Stomach (tissue), 8 donors: ENCODE measurements at regions not wholly inside any gene's neighbourhood (a gene's known extent, or its start where the extent isn't known, plus 50 kb on each side); places are given as distances from the start of the nearest gene placed in this dataset.
"Not testable (repeated sequence)": the region's sequence is repeated elsewhere in the genome, so short reads cannot be mapped to it uniquely, and the experiment has no call there.

Experiments used
- DNase-seq, 2 donors: peaks; one replicate each; pipeline versions ENCODE4 v3.0.0 to v3.0.0-alpha.2; 2013 to 2019
- H3K27ac ChIP-seq, 5 donors: fragments of 200-600 bp in 4 of 5; sonication (generic) in 4 of 5; one replicate each; pipeline ENCODE4 v1.5.1; 2013 to 2019; ENCODE audit warnings: mild to moderate bottlenecking in 1 of 5, moderate library complexity in 1 of 5
- H3K27me3 ChIP-seq, 3 donors: fragments of 200-600 bp; sonication (generic); one replicate each; pipeline ENCODE4 v1.5.1; 2017 to 2019; ENCODE audit warnings: mixed run types in 1 of 3
- H3K36me3 ChIP-seq, 4 donors: fragments of 200-600 bp; sonication (generic); 1 replicate in 3 of 4; 2 replicates in 1 of 4; pipeline ENCODE4 v1.5.1; 2016 to 2019
- H3K4me1 ChIP-seq, 4 donors: fragments of 200-600 bp; sonication (generic); one replicate each; pipeline ENCODE4 v1.5.1; 2016 to 2019
- H3K4me3 ChIP-seq, 4 donors: fragments of 200-600 bp; sonication (generic) in 3 of 4; one replicate each; pipeline ENCODE4 v1.5.1; 2016 to 2019; ENCODE audit warnings: mild to moderate bottlenecking in 1 of 4
- H3K9me3 ChIP-seq, 4 donors: fragments of 200-600 bp; sonication (generic); one replicate each; pipeline ENCODE4 v1.5.1; 2016 to 2019
- EP300 ChIP-seq: sonication (generic); formaldehyde crosslinking; IDR thresholded peaks from one replicate; pipeline ENCODE4 v1.6.1; 2017; ENCODE audit warnings: antibody characterized with exemption
- POLR2A ChIP-seq, 4 donors: fragments of 450-650 bp; IDR thresholded peaks; one replicate each; pipeline ENCODE4 v1.6.1; 2016; ENCODE audit warnings: antibody characterized with exemption in 4 of 4, control low read depth in 2 of 4, mild to moderate bottlenecking in 1 of 4, moderate library complexity in 1 of 4
- POLR2AphosphoS5 ChIP-seq, 3 donors: sonication (generic); formaldehyde crosslinking; IDR thresholded peaks; one replicate each; pipeline ENCODE4 v1.6.1; 2016; ENCODE audit warnings: antibody characterized with exemption in 3 of 3
- WGBS, 5 donors: extraction: QIAGEN DNeasy Blood & Tissue Kit in 3 of 5; methylation state at CpG; one replicate each; pipeline versions ENCODE4 v1.1.5 to v1.1.7; 2013 to 2018; 5-methylcytosine and 5-hydroxymethylcytosine counted together
- intact Hi-C: fragments of 100-400 bp; cut with DNase I; formaldehyde crosslinking; loops from one replicate; pipeline ENCODE4 v1.15.1; 2023; ENCODE audit warnings: low total_unique reads
- TF ChIP-seq, protein P1 (sequence below), 7 experiments: fragments of 450-650 bp in 4 of 7; fragments of 200-600 bp in 3 of 7; sonication (generic) in 3 of 7; IDR thresholded peaks; one replicate each; pipeline ENCODE4 v1.5.1; 2016 to 2019; ENCODE audit warnings: antibody characterized with exemption in 7 of 7, control low read depth in 2 of 7, mild to moderate bottlenecking in 1 of 7
- donor health status: healthy with polysubstance abuse.
- donor health status: Bipolar disorder and iron deficiency.
- donor health status: healthy.

DNA sequence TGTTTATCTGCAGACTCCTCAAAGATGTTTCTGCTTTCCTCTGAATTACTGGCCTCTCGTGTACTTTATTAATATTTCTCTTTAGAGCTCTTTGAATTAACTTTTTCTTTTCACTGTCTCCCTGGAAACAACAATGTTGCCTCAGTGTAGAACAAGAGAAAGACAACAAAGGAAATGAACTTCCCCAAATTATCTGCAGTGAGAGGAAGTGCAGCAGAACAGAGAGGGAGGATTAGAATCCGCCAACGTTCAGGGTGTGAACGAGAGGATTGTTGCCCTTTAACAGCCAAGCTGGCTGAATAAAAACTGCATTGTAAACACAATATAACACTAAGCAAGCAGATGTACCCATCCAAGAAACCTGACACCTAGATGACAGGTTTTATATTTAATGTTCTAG, 375.9 kb downstream of the GALC start:
- Histone ChIP-seq H3K4me3 (no peak overlapping the region), H3K9me3 (peaks cover 5 to 13% (median 10%) of the 10 kb centered on the region in 4 donors), H3K27me3 (no peaks in the 10 kb centered on the region), H3K27ac (no peak overlapping the region), H3K36me3 (no peaks in the 10 kb centered on the region), H3K4me1 (peaks cover 0 to 5% (median 0%) of the 10 kb centered on the region in 4 donors)
- intact Hi-C loops: no loop called here
- TF ChIP-seq, protein P1, sequence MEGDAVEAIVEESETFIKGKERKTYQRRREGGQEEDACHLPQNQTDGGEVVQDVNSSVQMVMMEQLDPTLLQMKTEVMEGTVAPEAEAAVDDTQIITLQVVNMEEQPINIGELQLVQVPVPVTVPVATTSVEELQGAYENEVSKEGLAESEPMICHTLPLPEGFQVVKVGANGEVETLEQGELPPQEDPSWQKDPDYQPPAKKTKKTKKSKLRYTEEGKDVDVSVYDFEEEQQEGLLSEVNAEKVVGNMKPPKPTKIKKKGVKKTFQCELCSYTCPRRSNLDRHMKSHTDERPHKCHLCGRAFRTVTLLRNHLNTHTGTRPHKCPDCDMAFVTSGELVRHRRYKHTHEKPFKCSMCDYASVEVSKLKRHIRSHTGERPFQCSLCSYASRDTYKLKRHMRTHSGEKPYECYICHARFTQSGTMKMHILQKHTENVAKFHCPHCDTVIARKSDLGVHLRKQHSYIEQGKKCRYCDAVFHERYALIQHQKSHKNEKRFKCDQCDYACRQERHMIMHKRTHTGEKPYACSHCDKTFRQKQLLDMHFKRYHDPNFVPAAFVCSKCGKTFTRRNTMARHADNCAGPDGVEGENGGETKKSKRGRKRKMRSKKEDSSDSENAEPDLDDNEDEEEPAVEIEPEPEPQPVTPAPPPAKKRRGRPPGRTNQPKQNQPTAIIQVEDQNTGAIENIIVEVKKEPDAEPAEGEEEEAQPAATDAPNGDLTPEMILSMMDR (IDR thresholded peaks at IDR 0.05): no peak
- TF ChIP-seq POLR2A (IDR thresholded peaks at IDR 0.05) (no peak), POLR2AphosphoS5 (IDR thresholded peaks at IDR 0.05) (no peak), EP300 (no peak)
- 40 to 46% (median 45%) methylated on average over 4 of the region's 4 CpGs for WGBS, 5 donors
- no peak for DNase-seq

DNA sequence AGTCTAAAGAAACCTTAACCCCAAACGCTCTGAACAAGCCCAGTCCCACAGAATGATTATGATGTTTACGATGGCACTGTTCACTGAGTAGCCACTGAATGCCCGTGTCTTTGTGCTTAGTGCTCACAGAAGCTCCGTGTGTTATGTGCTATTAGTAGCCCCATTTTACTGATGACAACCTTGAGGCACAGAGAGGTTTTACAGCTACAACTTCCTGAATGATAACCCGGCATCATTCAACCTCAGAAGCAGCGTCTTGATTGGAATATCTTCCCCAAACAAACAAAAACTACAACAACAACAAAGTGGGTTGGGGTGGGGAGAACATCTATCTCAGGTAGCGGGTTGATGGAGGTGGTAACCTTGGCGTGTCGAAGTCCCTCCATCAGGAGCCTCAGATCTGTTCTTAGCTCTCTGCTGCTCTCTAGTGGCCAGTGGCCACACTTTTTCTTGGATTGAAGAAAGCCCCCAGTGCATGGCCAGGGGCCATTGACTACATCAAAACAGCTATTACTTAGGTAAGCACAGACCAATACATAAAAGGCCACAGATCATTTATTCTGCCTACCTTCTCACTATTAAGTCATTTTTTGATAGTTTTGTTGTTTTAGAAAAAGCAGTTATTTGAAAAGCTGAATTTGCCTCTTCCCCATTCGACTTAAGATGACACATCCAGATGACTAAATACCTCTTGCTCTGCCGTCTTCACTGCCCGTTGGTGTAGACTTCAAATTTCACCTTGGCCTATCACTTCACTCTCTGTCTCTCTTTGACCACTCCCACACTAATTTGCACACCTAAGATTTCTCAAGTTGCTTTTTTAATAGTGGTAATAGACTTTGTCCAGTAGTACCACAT, 376.9 kb downstream of the GALC start:
- H3K27me3 ChIP-seq: no peaks in the 10 kb centered on the region
- no peak for TF ChIP-seq POLR2AphosphoS5 (IDR thresholded peaks at IDR 0.05)
- TF ChIP-seq, protein P1 (IDR thresholded peaks at IDR 0.05): peak in 5 of 7 experiments; percentile 37 to 67 (median 64)
- no peak overlapping the region for H3K4me3 ChIP-seq
- H3K36me3 ChIP-seq: no peaks in the 10 kb centered on the region
- peak; percentile 70 to 79 for DNase-seq
- peaks cover 0 to 5% (median 0%) of the 10 kb centered on the region in 4 donors for H3K4me1 ChIP-seq
- WGBS, 5 donors: 40 to 52% (median 46%) methylated on average over 12 of the region's 12 CpGs
- intact Hi-C loops: no loop called here
- peaks cover 1 to 6% (median 3%) of the 10 kb centered on the region in 4 donors for H3K9me3 ChIP-seq
- no peak overlapping the region for H3K27ac ChIP-seq

DNA sequence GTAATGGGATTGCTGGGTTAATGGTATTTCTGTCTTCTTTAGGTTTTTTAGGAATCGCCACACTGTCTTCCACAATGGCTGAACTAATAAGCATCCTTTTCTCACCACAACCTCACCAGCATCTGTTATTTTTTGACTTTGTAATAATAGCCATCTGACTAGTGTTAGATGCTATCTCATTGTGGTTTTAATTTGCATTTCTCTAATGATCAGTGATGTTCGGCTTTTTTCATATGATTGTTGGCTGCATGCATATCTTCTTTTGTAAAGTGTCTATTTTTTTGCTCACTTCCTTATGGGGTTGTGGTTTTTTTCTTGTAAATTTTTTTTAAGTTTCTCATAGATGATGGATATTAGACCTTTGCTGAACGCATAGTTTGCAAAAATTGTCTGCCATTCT, 377.9 kb downstream of the GALC start:
- no peak overlapping the region for H3K27ac ChIP-seq
- H3K9me3 ChIP-seq: no peaks in the 10 kb centered on the region
- no peaks in the 10 kb centered on the region for H3K36me3 ChIP-seq
- H3K4me1 ChIP-seq: peaks cover 0 to 5% (median 0%) of the 10 kb centered on the region in 4 donors
- no peaks in the 10 kb centered on the region for H3K27me3 ChIP-seq
- DNase-seq: no peak
- no peak overlapping the region for H3K4me3 ChIP-seq
- 67 to 81% (median 74%) methylated on average over 3 of the region's 3 CpGs for WGBS, 5 donors
- intact Hi-C loops: no loop called here
- no peak for TF ChIP-seq POLR2AphosphoS5 (IDR thresholded peaks at IDR 0.05)
- TF ChIP-seq POLR2A (IDR thresholded peaks at IDR 0.05): no peak
- TF ChIP-seq, protein P1 (IDR thresholded peaks at IDR 0.05): no peak
- TF ChIP-seq EP300: no peak

DNA sequence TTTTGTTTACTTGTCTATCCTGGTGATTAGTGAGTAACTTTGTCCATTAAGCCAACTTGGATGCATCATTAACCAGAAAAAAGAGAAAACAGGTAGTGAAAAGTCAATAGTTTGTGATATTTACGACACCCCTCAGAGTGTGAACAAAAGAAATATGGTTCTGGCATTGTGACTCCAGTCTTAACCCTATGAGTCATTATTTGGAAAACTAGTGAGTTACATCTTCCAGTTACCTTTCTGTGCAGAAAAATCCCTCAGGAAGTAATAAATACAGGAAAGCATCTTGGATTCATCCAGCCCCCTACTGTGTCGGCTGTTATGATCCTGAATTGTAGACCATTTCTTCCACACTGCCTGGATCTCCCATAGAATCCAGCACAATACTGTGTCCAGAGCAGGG, 379.1 kb downstream of the GALC start:
- intact Hi-C loops: no loop called here
- peaks cover 0 to 5% (median 0%) of the 10 kb centered on the region in 4 donors for H3K4me1 ChIP-seq
- TF ChIP-seq, protein P1 (IDR thresholded peaks at IDR 0.05): no peak
- no peak for TF ChIP-seq POLR2A (IDR thresholded peaks at IDR 0.05)
- no peak for TF ChIP-seq POLR2AphosphoS5 (IDR thresholded peaks at IDR 0.05)
- no peak for TF ChIP-seq EP300
- no peak for DNase-seq
- WGBS, 5 donors: 69 to 79% (median 73%) methylated on average over 2 of the region's 2 CpGs
- H3K27ac ChIP-seq: no peak overlapping the region
- no peaks in the 10 kb centered on the region for H3K36me3 ChIP-seq
- H3K9me3 ChIP-seq: no peaks in the 10 kb centered on the region
- no peak overlapping the region for H3K4me3 ChIP-seq
- no peaks in the 10 kb centered on the region for H3K27me3 ChIP-seq

DNA sequence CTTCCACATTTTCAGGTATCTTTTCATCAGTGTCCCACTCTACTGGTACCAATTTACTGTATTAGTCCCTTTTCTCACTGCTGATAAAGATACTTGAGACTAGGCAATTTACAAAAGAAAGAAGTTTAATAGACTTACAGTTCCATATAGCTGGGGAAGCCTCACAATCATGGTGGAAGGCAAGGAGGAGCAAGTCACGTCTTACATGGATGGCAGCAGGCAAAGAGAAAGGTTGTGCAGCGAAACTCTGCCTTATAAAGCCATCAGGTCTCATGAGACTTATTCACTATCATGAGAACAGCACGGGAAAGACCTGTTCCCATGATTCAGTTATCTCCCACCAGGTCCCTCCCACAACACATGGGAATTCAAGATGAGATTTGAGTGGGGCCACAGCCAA, 385.9 kb downstream of the GALC start:
- H3K4me3 ChIP-seq, H3K36me3 ChIP-seq, H3K4me1 ChIP-seq, intact Hi-C loops, H3K27me3 ChIP-seq, H3K27ac ChIP-seq, DNase-seq: not testable (repeated sequence)
- H3K9me3 ChIP-seq: peaks cover 9 to 26% (median 18%) of the 10 kb centered on the region in 4 donors
- WGBS, 5 donors: 70 to 90% (median 85%) methylated on average over 3 of the region's 3 CpGs
